HG02870 (cell line): ENCODE measurements at regions not wholly inside any gene's neighbourhood (a gene's known extent, or its start where the extent isn't known, plus 50 kb on each side); places are given as distances from the start of the nearest gene placed in this dataset.
A peak's percentile ranks its signal among the peaks of the same experiment; 100 is the strongest.
"Not testable (repeated sequence)": the region's sequence is repeated elsewhere in the genome, so short reads cannot be mapped to it uniquely, and the experiment has no call there.

Experiments
- ATAC-seq: cut with Tn5 transposase; IDR thresholded peaks from one replicate; pipeline ENCODE4 v1.9.1; 2021; ENCODE audit warnings: mild to moderate bottlenecking, moderate library complexity; ENCODE audit not compliant: unreplicated experiment

- ATAC-seq = not testable (repeated sequence)
Observed at GRCh38 chr7:142507066-142507465, 242.2 kb upstream of the PRSS1 start.

GRCh38 chr7:142506601-142507000, 242.7 kb upstream of the PRSS1 start:
- ATAC-seq = no peak

DNA sequence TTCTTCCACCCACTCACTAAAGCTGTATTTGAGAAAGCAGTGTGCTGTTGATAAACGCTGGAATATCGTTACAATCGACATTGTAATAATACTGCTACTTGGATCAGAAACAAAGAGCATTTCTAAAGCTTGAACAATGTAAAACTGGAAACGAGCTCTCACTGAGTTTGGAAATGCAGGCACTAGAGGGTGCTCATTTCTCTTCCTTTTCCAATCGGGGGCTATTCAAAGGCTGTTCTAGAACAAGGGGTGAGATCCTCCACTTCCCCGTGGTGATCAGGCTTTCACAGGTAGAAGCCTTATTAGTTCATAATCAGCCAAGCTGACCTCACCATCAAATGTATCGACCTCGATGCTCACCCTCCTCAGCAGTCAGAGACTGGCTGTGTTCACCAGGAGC, 245.3 kb upstream of the PRSS1 start:
- not testable (repeated sequence) for ATAC-seq

- no peak for ATAC-seq
Observed at GRCh38 chr7:142503036-142503435, 245.2 kb upstream of the PRSS58 start.

DNA sequence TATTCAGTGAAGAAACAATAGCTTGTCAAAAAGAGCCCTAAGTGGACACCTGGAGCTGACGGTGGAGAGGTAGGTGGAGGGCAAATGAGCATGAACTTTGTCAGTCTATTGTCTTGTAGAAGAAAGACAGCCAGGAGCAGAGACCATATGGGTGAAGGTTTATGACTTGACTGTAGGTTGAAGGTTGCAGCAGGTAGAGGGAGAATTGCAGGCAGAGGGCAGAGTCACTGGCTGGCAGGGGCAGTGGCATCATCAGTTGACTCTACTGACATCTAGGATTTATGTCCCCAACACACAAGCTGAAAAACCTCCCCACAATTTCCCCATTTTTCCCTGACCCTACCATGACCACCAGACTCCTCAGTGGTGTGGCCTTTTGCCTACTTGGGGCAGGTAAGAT, 243.6 kb upstream of the PRSS58 start:
- ATAC-seq = no peak

- no peak for ATAC-seq
Observed at GRCh38 chr7:142500366-142500765, 242.5 kb upstream of the PRSS58 start.

- no peak for ATAC-seq
Observed at GRCh38 chr7:142499635-142500034, 241.8 kb upstream of the PRSS58 start.

DNA sequence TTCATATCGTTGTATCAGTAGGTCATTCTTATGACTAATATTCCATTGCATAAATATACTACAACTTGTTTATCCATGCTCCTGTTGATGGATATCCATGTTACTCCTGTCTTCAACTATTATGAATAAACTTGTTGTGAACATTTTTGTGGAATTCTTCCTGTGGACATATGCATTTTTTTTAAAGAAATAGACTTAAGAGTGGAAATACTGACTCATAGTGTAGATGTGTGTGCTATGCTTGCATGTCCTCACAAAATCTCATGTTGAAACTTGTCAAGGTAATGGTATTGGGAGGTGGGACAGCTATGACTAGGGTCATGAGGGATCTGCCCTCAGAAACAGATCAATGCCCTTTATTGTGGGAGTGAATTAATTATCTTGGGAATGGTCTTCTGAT, 240.5 kb upstream of the PRSS58 start:
- ATAC-seq = no peak

DNA sequence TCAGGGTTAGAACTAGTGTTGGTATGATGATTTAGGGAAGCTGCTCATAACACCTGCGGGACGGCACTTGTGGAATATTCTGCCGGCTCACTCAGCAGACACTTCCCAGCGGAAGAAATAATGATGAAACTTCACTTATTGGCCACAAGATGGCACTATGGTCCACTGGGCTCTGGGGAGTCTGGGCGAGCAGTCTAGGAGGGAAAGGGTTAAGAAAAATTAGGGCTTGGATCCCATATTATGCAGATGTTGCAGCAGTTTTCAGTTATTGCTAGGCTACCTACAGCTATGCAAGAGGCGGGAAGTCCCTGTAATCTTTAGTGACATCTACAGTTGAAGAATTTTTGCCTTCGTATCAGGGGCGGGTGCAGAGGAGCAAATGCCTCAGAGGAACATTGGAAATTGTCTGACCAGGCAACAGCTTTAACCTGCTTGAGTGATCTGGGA, 238.7 kb upstream of the PRSS58 start:
- peak; percentile 77 for ATAC-seq

DNA sequence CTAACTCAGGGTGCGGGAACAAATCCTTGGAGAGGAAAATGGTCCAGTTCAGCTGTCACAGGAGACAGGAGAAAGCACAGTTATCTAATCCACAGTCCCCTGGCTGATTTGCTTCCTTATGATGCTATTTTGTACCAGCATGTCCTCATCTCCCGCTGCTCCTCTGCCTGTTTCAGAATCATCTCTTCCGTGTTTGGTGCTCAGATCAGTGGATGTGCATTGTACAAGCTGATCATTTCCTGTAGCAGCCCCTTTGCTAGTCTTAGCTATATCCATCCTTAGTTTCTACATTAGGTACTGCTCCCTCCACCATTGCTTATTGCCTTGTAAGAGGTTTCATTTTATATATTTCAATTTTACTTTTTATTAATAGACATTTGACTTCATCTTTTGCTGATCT, 238.0 kb upstream of the PRSS58 start:
- not testable (repeated sequence) for ATAC-seq

- ATAC-seq = not testable (repeated sequence)
Observed at GRCh38 chr7:142495301-142495700, 237.4 kb upstream of the PRSS58 start.

DNA sequence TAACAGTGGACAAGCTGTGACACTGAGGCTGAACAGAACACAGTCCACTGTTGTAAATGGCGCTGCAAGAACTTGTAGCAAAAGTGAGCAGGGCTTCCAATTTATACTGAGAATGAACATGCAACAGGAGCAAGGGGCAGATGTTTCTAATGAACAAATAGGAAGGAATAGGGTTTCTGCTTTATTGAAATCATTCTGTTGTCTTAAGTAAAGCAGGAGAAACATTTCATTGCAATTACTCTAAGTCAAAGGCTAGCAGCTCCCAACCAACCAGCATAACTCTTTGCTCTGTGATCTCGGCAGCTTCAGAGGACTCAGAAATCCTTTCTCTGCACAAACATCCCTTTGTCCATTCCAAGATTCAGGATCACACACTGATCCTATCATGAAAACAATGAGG, 236.2 kb upstream of the PRSS58 start:
- ATAC-seq = no peak

GRCh38 chr7:142488842-142489241, 231.0 kb upstream of the PRSS58 start:
- no peak for ATAC-seq

DNA sequence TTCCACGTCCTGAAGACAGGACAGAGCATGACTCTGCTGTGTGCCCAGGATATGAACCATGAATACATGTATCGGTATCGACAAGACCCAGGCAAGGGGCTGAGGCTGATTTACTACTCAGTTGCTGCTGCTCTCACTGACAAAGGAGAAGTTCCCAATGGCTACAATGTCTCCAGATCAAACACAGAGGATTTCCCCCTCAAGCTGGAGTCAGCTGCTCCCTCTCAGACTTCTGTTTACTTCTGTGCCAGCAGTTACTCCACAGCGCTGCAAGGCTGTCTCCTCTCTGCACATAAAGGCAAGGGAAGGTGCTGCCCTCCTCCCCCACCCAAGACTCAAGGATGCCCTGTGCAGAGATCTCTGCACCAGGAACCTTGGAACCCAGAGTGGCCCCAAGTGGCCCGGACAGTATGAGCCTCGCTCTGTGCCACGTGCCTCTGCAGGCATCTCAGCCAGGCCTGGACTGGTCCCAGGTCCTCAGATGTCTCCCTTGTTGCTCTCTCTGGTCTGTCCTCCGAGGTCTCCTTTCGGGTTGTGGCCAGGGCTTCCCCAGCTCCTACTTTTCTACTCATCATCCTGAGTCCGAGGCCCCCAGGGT, 230.3 kb upstream of the PRSS58 start:
- no peak for ATAC-seq

DNA sequence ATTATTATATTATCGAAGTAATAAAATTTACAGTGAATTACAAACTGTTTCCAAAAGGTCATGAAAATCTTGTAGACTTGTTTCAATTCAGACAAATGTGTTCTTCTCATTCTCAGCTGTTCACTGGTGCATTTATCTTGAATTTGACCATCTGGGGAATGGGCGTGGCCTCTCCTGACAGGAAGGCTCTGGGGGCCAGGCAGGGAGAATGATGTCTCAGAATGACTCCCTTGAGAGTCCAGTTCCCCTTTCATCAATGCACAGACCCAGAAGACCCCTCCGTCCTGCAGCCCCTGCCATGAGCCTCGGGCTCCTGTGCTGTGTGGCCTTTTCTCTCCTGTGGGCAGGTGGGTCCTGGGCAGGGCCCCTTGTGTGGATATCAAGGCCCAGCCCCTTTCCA, 229.7 kb upstream of the PRSS58 start:
- peak; percentile 50 for ATAC-seq

DNA sequence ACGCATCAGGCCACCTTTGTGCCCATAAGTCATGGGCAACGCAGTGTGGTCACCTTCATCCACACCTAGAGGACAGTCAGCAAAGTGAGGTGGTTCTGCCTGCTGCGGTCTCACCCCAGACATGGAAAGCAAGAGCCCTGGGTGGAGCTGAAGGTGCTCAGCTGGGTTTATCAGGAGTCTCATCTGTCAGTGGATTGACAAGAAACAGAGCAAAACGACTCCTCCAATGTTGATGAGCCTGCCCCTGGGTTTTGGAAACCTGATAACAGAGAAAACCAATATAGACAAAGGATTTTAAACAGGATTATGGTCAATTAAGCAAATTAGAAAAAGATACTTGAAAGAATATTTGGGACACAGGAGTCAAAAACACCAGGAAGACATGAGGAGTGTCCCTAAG, 229.3 kb upstream of the PRSS58 start:
- no peak for ATAC-seq

DNA sequence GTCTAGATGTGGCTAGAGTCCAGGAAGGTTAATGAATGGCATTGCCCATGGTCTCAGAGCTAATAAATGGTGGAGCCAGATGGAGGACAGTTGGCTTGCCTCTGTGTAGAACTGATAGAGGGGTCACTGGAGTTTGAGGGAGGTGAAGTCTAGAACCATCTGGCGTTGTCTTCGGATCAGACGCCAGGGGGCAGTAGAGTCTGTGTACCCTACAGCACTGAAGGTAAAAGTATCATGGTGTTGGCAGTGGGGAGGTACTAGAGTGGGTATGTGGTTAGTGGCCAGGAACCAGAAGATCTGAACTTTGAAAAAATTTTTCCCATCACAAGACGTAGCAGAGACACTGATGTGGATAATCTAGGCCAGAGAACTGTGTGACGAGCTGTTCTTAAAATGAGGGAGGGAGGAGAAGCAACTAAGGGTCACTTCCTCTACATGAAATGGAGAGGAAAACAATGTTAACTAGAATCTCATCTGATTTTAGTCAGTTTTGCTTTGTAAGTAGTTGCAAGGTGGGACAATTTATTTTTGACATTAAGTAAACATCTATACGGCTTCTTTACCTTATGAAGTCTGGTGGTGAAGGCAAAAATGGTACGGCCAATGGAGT, 227.9 kb upstream of the PRSS58 start:
- ATAC-seq = no peak

DNA sequence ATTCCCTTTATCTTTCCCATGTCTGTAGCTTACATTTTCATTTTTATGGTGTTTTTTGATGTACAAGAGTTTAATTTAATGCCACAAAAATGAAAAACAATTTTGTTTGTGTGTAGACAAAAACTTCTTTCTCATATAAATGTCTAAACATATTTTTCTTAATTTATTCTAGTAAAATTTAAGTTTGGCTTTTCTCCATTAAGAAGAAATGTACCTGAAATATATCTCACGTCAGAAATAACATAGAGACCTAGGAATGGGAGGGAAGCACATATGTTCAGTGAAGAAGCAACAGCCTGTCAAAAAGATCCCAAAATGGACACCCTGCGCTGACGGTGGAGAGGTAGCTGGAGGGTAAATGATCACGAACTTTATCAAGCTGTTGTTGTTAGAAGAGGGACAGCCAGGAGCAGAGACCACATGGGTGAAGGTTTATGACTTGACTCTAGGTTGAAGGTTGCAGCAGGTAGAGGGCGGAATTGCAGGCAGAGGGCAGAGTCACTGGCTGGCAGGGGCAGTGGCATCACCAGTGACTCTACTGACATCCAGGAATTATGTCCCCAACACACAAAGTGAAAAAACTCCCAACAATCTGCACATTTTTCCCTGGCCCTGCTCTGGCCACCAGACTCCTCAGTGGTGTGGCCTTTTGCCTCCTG, 225.9 kb upstream of the PRSS58 start:
- ATAC-seq = no peak

- ATAC-seq = peak; percentile 53
Observed at GRCh38 chr7:142482891-142483658, 225.2 kb upstream of the PRSS58 start.

DNA sequence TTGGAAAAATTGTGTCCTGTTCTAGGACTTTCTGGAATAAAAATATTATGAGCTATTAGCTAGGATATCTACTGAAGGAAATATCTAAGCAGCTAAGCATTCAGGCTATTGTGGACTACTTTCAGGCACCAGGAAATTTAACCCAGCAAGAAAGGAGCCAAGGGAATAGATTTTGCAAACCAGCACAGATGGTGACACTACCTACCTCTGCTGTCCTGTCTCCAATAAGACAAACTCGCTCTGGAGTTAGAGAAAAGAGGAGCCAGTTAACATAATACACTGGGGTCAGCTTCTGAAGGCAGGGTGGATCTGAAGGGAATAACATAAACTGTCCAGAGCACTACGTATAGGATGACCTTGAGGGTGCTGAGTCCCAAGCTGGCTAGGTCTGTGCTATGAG, 223.7 kb upstream of the PRSS58 start:
- ATAC-seq = no peak

DNA sequence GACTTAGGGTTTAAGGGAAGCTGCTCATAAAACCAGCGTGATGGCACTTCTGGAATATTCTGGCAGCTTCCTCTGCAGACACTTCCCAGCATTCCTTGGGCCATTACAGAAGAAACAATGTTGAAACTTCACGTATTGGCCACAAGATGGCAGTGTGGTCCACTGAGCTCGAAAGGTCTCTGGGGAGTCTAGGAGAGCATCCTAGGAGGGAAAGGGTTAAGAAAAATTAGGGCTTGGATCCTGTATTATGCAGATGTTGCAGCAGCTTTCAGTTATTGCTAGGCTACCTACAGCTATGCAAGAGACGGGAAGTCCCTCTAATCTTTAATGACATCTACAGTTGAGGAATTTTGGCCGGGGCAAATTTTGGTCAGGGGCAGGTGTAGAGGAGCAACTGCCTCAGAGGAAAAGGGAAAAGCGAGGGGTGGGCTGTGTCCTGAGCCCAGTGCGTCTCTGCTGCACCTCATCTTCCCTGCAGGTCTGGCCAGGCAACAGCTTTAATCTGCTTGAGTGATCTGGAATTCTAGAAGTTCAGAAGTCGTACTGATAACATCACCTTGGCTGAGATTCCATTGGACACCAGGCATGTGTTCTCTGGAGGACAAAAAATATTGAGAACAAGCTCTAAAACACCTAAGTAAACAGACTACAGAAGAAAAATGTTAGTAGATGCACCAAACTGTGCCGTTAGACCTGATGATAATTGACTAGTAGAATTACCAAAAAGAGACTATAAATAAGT, 220.8 kb upstream of the PRSS58 start:
- ATAC-seq = peak; percentile 81
